Frontal cortex (tissue), 3 donors: ENCODE measurements at regions not wholly inside any gene's neighbourhood (a gene's known extent, or its start where the extent isn't known, plus 50 kb on each side); places are given as distances from the start of the nearest gene placed in this dataset.

Experiments used
- DNase-seq, 2 donors: peaks; one replicate each; pipeline ENCODE4 v3.0.0; 2012; ENCODE audit warnings: low spot score in 2 of 2
- FAIRE-seq: peaks from 2 replicates; lab custom pipeline; 2012; peaks lifted over from hg19 to GRCh38; lab: Jason Lieb, UNC
- donor health status: control.
- donor health status: control.
- donor health status: control.

- DNase-seq (no peak), FAIRE-seq (no peak)
Observed at GRCh38 chr9:129379181-129379836, 201.2 kb upstream of the IER5L start.

- no peak for DNase-seq
- no peak for FAIRE-seq
Observed at GRCh38 chr9:129377931-129378661, 200.0 kb upstream of the IER5L start.

- FAIRE-seq = no peak
Observed at GRCh38 chr9:129377181-129377580, 199.1 kb upstream of the IER5L start.

GRCh38 chr9:129375845-129376244 is 197.8 kb upstream of the IER5L start:
- FAIRE-seq (no peak), DNase-seq (no peak)

More at GRCh38 chr9:129377181-129377580, 199.1 kb upstream of the IER5L start:
- DNase-seq = no peak

GRCh38 chr9:129374651-129375050 is 196.6 kb upstream of the IER5L start:
- FAIRE-seq (no peak), DNase-seq (no peak)

- FAIRE-seq (no peak), DNase-seq (no peak)
Observed at GRCh38 chr9:129374231-129374630, 196.2 kb upstream of the IER5L start.

- FAIRE-seq = no peak
- no peak for DNase-seq
Observed at GRCh38 chr9:129373361-129373760, 195.3 kb upstream of the IER5L start.

- no peak for FAIRE-seq
Observed at GRCh38 chr9:129370770-129371169, 192.7 kb upstream of the IER5L start.

GRCh38 chr9:129368444-129368978 is 190.4 kb upstream of the IER5L start:
- no peak for FAIRE-seq
- no peak for DNase-seq

More at GRCh38 chr9:129370770-129371169, 192.7 kb upstream of the IER5L start:
- no peak for DNase-seq

GRCh38 chr9:129367287-129367686 is 189.2 kb upstream of the IER5L start:
- no peak for FAIRE-seq
- DNase-seq = no peak

- no peak for DNase-seq
- no peak for FAIRE-seq
Observed at GRCh38 chr9:129365196-129365595, 187.1 kb upstream of the IER5L start.

GRCh38 chr9:129363216-129363873 is 185.3 kb upstream of the IER5L start:
- DNase-seq = no peak
- no peak for FAIRE-seq

- FAIRE-seq (no peak), DNase-seq (no peak)
Observed at GRCh38 chr9:129362287-129363000, 184.4 kb upstream of the IER5L start.

- FAIRE-seq (no peak), DNase-seq (no peak)
Observed at GRCh38 chr9:129361196-129361595, 183.1 kb upstream of the IER5L start.

GRCh38 chr9:129359916-129360536 is 182.0 kb upstream of the IER5L start:
- FAIRE-seq (no peak), DNase-seq (no peak)

- DNase-seq (no peak), FAIRE-seq (no peak)
Observed at GRCh38 chr9:129359162-129359811, 181.2 kb upstream of the IER5L start.

GRCh38 chr9:129358621-129359154 is 180.6 kb upstream of the IER5L start:
- no peak for FAIRE-seq
- no peak for DNase-seq

- DNase-seq (no peak), FAIRE-seq (no peak)
Observed at GRCh38 chr9:129357773-129358245, 179.7 kb upstream of the IER5L start.
